Esophagus squamous epithelium (tissue), 4 donors: ENCODE measurements at regions not wholly inside any gene's neighbourhood (a gene's known extent, or its start where the extent isn't known, plus 50 kb on each side); places are given as distances from the start of the nearest gene placed in this dataset.

Source experiments
- POLR2A ChIP-seq, 4 donors: fragments of 450-650 bp; IDR thresholded peaks; one replicate each; pipeline ENCODE4 v1.6.1; 2017; ENCODE audit warnings: antibody characterized with exemption in 4 of 4, mild to moderate bottlenecking in 4 of 4, moderate library complexity in 3 of 4
- TF ChIP-seq, protein P1 (sequence below), 6 experiments: fragments of 450-650 bp in 4 of 6; fragments of 200-600 bp in 2 of 6; sonication (generic) in 2 of 6; IDR thresholded peaks; one replicate each; pipeline ENCODE4 v1.5.1; 2016 to 2019; ENCODE audit warnings: antibody characterized with exemption in 6 of 6, mild to moderate bottlenecking in 4 of 6, moderate library complexity in 4 of 6

DNA sequence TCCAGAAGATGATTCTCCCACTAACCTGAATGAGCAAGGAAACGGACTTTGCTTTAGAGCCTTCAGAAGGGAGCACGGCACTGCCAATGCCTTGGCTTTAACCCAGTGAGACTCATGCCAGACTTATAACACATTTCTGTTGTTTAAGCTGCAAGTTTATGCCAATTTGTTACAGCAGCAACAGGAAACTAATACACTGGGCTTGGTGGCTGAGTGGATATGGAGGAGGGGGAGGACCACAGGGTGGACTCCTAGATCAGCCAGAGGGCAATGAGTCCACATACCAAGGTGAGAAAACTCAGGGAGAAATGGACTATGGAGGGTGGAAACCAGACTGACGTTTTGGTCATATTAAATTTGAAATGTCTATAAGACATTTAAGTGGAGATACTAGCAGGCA lies 156.2 kb upstream of the KCNJ6 start:
- TF ChIP-seq, protein P1, sequence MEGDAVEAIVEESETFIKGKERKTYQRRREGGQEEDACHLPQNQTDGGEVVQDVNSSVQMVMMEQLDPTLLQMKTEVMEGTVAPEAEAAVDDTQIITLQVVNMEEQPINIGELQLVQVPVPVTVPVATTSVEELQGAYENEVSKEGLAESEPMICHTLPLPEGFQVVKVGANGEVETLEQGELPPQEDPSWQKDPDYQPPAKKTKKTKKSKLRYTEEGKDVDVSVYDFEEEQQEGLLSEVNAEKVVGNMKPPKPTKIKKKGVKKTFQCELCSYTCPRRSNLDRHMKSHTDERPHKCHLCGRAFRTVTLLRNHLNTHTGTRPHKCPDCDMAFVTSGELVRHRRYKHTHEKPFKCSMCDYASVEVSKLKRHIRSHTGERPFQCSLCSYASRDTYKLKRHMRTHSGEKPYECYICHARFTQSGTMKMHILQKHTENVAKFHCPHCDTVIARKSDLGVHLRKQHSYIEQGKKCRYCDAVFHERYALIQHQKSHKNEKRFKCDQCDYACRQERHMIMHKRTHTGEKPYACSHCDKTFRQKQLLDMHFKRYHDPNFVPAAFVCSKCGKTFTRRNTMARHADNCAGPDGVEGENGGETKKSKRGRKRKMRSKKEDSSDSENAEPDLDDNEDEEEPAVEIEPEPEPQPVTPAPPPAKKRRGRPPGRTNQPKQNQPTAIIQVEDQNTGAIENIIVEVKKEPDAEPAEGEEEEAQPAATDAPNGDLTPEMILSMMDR (IDR thresholded peaks at IDR 0.05): no peak
- no peak for TF ChIP-seq POLR2A (IDR thresholded peaks at IDR 0.05)
